ENCODE measurements at regions not wholly inside any gene's neighbourhood (a gene's known extent, or its start where the extent isn't known, plus 50 kb on each side); places are given as distances from the start of the nearest gene placed in this dataset.
"Not testable (repeated sequence)": the region's sequence is repeated elsewhere in the genome, so short reads cannot be mapped to it uniquely, and the experiment has no call there.

DNA sequence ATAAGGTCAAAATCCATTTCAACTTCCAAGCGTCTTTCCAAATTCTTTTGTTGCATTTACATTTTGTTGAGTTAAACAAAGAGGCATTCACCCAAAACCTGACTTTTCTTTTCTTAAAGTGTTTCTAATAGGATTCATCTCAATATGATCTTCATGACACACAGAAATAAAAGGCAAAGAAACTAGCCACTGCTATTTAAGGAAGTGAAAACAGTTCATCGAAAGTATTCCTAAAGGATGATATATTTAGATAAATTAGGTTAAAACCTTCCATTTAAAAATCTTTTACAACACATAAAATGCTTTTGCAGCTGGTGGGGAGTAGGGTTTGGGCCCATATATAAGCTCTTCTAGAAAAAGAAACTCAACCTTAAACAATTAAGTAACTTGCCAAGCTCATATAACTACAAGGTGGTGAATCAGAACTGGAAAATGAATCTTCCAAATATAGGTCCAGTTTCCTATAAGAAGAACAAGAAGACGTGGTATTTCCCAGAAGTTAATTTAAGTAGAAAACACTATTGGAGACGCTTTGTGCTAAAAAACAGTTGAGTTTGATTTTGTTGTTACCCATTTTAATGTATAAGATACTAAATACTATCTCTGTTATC is 336.0 kb upstream of the HNRNPA3 start:
- no peak for DNase-seq
- in situ Hi-C loops (cut with MboI; ENCODE audit: low pct_unique_long_range_greater_than_20kb, low sequenced_read_pairs), result no loop called here

DNA sequence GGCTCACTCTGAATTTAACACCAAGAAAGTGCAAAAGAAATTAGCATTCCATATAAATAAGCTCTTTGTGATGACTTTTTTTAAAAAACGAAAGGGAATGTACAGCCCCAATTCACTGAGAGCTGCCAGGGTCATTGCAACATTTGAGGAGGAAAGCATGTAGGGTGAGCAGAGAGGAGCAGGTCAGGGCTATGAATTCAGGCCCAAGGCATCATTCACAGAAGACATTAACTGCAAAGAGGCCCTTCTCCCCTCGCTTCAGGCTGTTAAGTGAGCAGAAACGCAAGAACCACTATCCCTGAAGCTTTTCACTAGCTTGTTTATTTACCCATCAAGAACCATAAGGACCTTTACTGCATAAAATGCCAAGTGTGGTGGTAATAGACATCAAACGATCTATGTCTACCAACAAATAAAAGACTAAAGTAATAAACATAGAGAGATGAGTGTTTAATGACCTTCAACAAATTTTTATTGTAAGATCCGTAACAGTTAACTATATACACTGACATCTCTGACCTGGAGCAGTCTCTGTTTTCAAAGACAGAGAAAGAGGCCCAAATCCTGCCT is 333.1 kb upstream of the HNRNPA3 start:
- no peak for DNase-seq
- in situ Hi-C loops (cut with MboI; ENCODE audit: low pct_unique_long_range_greater_than_20kb, low sequenced_read_pairs), result no loop called here

DNA sequence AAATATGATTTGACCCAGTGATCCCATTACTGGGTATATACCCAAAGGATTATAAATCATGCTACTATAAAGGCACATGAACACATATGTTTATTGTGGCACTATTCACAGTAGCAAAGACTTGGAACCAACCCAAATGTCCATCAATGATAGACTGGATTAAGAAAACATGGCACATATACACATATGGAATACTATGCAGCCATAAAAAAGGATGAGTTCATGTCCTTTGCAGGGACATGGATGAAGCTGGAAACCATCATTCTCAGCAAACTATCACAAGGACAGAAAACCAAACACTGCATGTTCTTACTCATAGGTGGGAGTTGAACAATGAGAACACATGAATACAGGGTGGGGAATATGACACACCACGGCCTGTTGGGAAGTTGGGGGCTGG is 330.5 kb upstream of the HNRNPA3 start:
- DNase-seq; in situ Hi-C loops (cut with MboI; ENCODE audit: low pct_unique_long_range_greater_than_20kb, low sequenced_read_pairs): not testable (repeated sequence)

DNA sequence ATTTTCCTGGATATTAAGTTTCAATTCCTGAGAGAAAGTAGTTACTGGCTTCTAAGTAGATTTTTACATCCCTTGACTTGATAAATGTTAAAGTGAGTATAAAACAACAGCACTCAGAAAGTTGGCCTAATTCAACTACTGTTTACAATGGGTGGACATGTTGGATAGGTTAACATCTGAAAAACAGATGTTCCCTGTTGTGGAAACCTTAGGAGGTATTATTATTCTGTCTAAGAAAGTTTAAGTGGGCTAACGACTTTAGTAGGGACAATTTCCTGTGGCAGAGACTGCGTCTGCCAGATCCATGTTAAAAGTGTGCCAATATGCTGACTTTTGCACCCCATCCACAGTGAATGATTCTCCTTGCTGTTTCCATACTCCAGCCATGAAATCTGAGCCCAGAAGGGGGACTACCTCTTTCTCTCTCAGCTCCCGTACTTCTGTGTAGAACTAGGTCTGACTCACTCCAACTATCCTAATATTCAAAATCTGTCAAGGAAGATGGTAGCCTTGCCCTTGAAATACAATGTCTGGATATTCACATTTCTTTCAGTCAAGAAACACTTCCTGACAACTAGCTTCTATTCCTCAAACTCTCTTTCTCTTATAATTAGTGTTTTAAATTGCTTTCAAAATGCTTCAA is 327.5 kb upstream of the HNRNPA3 start:
- DNase-seq, result no peak
- in situ Hi-C loops (cut with MboI; ENCODE audit: low pct_unique_long_range_greater_than_20kb, low sequenced_read_pairs), result no loop called here

DNA sequence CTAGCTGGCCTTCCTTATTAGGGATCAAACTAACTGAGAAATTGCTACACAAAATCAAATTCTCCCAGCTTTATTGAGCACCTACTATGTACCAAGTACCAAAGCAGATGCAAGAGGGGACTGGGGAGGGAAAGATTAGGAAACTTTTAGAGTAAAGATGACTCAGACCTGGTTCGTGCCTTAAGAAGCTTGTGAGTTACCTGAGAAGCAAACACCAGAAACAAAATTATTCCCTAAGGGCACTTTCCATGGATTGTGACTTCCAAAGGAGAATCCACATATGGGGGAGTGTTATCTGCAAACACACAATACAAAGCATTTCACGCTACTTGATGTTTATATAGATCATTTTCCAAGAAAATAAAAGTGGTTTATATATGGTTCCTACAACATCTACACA is 326.9 kb upstream of the HNRNPA3 start:
- in situ Hi-C loops (cut with MboI; ENCODE audit: low pct_unique_long_range_greater_than_20kb, low sequenced_read_pairs), result no loop called here

DNA sequence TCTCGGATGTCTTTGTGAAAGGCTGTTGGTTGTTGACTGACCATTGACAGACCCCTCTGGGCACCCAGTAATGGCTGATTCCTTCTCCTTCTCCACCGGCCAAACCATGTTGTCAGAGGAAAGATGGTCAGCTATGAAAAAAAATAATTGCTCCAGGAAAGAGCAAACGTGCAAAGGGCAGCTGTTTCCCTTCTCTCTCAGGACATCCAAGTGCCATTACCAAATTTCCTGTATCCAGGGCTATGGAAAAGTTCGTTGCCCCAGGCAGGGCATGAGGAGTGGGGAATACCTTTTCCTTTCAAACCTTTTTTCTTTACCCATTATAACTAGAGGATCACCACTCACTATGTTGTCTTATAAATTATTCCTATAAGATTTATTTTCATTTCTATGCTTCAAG is 321.5 kb upstream of the HNRNPA3 start:
- in situ Hi-C loops (cut with MboI; ENCODE audit: low pct_unique_long_range_greater_than_20kb, low sequenced_read_pairs), result no loop called here
- DNase-seq, result no peak

More for the DNA sequence above, 326.9 kb upstream of the HNRNPA3 start:
- no peak for DNase-seq

DNA sequence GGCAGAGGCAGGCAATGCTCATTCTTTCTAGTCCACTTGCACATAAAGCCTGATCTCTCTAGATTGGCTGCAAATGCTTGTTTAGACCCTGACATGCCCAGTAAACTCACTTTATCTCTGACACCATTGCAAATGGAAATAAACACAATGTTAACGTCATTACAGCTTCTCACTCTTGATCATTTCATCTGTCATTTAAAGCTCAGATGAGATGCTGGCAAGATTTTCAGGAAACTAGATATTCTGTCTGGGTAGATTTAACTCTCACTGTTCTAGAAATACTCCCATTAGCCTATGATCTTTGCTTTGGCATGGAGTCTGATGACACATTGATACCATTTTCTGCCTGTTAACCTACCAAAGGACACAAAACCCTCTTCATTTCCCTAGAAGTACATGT is 320.7 kb upstream of the HNRNPA3 start:
- in situ Hi-C loops (cut with MboI; ENCODE audit: low pct_unique_long_range_greater_than_20kb, low sequenced_read_pairs), result no loop called here
- no peak for DNase-seq

DNA sequence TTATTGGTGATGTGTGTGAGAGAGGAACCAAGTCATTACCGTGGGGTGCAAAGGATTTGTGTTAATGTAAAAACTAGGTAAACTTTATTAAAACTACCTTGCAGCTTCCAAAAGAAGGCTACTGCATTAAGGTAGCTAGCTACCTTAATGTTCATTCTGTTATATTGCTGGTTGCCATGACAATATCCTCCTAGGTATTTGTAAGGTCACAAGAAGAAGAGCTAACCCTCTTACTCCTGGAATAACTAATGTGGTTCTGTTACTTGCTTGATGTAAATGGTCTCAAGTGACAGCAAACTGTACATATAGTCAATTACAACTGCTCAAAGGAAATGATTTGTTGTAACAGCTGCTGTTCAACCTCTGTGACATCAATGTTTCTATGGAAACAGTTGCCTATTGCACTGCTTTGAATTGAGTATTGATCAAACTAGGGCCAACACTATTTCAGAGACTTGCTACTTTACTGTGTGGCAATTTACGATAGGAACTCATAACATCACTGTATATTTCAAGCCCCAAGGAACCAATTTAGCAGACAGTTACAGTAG is 319.8 kb upstream of the HNRNPA3 start:
- DNase-seq, result no peak
- in situ Hi-C loops (cut with MboI; ENCODE audit: low pct_unique_long_range_greater_than_20kb, low sequenced_read_pairs), result no loop called here

DNA sequence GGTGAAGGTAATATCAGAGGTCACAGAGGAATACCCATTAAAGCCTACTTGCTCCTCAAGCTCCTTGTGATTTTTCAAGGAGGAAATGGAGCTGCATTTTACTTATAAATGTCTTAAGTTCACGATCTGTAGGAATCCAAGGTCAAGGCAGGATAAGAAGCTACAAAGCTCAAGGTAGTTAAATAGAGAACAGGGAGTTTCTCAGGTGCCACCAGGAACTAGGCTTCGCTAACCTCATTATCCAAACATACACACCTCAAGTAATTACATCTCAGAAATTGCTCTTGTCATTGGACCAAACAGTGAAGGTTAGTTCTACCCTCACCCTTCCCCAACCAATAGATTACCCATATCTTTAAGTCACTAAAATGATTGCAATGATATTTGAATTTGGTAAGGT is 317.4 kb upstream of the HNRNPA3 start:
- no peak for DNase-seq
- in situ Hi-C loops (cut with MboI; ENCODE audit: low pct_unique_long_range_greater_than_20kb, low sequenced_read_pairs), result no loop called here

DNA sequence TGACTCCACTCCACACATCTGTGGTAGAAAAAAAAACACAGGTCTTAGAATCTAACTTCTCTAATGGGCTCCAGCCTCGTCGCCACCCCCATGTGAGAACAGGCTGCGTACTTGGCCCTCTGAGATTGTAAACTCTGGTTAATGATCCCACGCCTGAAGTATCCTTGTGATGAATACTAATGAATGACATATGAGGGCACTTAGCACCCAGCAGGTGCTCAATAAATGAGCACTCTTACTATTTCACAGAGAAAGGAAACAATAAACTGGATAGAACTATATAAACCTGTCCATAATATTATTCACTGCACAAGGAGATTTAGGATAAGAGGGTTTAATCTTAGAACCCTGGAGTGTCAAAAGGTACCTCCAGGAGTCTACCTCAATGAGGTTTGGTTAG is 310.1 kb upstream of the HNRNPA3 start:
- in situ Hi-C loops (cut with MboI; ENCODE audit: low pct_unique_long_range_greater_than_20kb, low sequenced_read_pairs), result no loop called here
- no peak for DNase-seq

DNA sequence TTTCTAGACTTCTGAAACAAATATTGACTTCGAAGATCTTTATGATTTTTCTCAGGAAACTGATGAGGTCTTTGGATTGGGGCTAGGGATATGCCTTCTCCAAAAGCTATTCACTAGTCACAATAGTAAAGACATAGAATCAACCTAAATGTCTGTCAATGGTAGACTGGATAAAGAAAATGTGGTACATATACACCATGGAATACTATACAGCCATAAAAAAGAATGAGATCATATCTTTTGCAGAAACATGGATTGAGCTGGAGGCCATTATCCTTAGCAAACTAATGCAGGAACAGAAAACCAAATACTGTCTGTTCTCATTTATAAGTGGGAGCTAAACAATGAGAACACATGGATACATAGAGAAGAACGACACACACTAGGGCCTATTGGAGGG is 308.5 kb upstream of the HNRNPA3 start:
- in situ Hi-C loops (cut with MboI; ENCODE audit: low pct_unique_long_range_greater_than_20kb, low sequenced_read_pairs); DNase-seq: not testable (repeated sequence)

DNA sequence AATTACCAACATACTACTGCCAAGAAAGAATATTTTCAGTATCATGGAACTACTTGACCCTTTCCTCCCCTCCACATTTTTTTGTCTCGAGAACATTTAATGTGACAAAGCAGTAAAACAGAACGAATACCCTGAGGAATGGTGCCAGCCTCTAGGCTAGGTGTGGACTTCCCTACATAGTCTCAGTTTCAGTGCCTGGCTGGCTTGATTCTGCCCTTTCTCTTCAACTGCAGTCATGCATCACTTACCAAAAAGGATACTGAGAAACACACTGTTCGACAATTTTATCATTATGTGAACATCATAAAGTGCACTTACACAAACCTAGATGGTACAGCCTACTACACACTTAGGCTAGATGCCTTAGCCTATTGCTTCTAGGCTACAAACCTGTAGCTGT is 305.3 kb upstream of the HNRNPA3 start:
- in situ Hi-C loops (cut with MboI; ENCODE audit: low pct_unique_long_range_greater_than_20kb, low sequenced_read_pairs), result no loop called here
- DNase-seq, result no peak

DNA sequence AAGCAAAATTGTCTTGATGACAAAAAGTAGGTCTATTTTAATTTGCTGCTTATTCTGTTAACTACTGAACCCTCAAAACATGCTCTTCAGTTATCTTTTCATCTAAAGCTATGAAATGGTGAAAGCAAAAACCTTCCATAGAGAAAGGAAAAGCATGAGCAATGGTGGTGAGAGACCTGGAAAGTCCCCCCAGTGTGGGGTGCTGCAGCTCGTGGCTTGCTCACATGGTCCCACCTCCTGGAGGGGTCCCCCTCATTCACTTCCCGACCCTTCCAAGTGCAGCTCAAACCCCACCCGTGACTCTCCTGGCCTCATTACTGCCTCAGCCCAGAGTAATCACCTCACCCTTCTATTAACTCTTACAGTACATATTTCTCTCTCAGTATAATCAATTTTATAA is 301.8 kb upstream of the HNRNPA3 start:
- DNase-seq, result no peak
- in situ Hi-C loops (cut with MboI; ENCODE audit: low pct_unique_long_range_greater_than_20kb, low sequenced_read_pairs), result no loop called here

DNA sequence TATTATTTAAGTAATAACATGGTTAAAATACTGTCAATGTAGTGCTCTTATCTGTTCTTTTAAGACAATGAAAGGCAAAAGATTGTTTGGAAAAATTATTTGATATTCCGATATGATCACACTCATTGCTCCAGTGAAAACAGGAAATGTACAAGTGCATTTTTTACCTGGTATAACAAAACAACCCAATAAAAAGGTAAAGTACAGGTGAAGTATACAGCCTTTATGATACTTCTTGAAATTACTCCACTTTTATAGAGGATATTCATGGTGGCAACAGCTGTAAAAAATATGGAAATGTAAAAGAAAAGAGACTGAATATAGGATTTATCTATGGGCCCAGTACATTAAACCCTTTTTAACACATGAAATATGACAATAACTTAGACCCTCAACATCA is 298.6 kb upstream of the HNRNPA3 start:
- in situ Hi-C loops (cut with MboI; ENCODE audit: low pct_unique_long_range_greater_than_20kb, low sequenced_read_pairs), result no loop called here

DNA sequence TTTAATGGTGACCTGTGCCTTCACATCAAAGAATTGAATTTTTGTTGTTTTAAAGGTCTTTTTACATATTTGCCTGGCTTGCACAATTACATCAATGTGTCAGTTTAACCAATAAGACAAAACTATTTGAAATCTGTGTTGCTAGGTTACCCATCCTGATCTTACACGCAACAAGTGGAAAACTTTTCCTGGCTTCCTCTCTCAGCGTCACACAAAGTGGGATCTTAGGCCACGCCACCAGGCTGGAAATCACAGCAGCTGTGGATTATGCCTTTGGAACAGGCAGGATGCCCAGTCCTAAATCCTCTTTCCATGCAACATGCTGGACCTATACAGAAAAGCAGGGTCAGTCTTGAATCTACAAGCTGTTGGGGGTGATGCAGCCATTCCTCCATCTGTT is 298.2 kb upstream of the HNRNPA3 start:
- in situ Hi-C loops (cut with MboI; ENCODE audit: low pct_unique_long_range_greater_than_20kb, low sequenced_read_pairs), result no loop called here
- no peak for DNase-seq

More for the DNA sequence above, 298.6 kb upstream of the HNRNPA3 start:
- no peak for DNase-seq

DNA sequence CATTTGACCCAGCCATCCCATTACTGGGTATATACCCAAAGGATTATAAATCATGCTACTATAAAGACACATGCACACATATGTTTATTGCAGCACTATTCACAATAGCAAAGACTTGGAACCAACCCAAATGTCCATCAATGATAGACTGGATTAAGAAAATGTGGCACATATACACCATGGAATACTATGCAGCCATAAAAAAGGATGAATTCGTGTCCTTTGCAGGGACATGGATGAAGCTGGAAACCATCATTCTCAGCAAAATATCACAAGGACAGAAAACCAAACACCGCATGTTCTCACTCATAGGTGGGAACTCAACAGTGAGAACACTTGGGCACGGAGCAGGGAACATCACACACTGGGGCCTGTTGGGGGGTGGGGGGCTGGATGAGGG is 290.0 kb upstream of the HNRNPA3 start:
- DNase-seq; in situ Hi-C loops (cut with MboI; ENCODE audit: low pct_unique_long_range_greater_than_20kb, low sequenced_read_pairs): not testable (repeated sequence)

DNA sequence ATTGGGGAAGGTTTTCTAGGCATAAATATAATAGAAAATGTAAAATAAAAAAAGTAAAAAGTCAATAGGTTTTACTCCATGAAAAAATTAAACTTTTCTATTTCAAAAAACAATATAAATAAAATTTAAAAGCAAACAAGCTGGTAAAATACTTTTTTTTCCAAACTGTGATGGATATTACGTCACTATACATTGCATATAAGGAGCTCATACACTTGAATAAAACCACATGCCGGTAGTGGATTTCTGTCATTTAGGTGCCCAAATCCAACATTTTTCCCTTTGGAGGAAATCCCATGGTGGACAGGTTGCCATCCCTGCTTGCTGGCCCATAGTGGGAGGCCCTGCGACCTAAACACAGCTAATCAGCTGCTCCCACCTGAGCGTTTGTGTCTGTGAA is 289.4 kb upstream of the HNRNPA3 start:
- no peak for DNase-seq
- in situ Hi-C loops (cut with MboI; ENCODE audit: low pct_unique_long_range_greater_than_20kb, low sequenced_read_pairs), result no loop called here

DNA sequence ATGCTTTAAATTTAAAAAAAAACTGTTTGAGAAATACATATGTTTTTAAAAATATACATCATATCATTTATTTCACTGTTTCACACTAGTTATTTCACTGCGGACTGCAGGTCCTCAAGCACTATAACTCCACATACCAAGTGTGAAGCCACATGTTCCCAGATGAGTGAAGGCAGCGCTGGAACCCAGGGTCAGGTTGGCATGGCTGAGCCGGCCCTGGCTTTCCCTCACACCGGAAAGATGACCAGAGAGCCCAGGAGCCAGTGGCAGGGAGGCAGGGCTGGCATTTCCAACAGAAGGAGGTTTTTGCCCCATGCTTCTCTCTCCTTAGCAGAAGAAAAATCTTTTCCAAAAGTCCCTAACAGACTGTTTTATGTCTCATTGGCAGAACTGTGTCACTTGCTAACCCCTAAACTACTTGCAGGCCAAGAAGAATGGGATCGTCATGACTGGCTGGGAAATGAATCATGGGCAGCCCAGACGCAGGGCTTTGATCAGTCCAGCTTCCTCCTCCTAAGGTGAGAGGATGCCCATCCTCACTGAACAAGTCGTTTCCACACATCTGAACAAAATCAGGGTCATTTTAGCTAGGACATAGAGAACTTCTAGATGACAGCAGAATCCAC is 287.6 kb upstream of the HNRNPA3 start:
- in situ Hi-C loops (cut with MboI; ENCODE audit: low pct_unique_long_range_greater_than_20kb, low sequenced_read_pairs), result no loop called here
- no peak for DNase-seq

DNA sequence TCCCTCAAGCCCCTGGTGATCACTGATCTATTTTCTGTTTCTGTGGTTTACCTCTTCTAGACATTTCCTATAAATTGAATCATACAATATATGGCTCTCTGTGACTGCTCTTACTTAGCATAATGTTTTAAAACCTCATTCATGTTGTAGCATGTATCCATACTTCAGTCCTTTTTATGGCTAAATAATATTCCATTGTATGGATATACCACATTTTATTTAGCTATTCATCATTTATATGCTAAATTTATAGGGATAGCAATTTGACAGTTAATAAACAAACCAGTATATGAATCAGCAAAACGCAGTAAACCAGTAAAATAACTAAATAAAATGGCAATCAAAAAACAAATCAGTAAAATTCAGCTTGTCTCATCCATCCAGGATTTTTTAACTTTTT is 286.1 kb upstream of the HNRNPA3 start:
- DNase-seq, result no peak
- in situ Hi-C loops (cut with MboI; ENCODE audit: low pct_unique_long_range_greater_than_20kb, low sequenced_read_pairs), result no loop called here

DNA sequence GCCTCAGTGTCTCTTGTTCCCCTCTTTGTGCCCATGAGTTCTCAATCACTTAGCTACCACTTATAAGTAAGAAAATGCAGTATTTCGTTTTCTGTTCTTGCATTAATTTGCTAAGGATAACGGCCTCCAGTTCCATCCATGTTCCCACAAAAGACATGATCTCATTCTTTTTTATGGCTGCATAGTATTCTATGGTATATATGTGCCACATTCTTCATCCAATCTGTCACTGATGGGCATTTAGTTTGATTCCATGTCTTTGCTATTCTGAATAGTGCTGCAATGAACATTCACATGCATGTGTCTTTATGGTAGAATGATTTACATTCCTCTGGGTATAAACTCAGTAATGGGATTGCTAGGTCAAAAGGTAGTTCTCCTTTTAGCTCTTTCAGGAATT is 283.2 kb upstream of the HNRNPA3 start:
- DNase-seq; in situ Hi-C loops (cut with MboI; ENCODE audit: low pct_unique_long_range_greater_than_20kb, low sequenced_read_pairs): not testable (repeated sequence)
